K562 (cell line): ENCODE measurements at regions not wholly inside any gene's neighbourhood (a gene's known extent, or its start where the extent isn't known, plus 50 kb on each side); places are given as distances from the start of the nearest gene placed in this dataset.

Source experiments
- CBFA2T2 ChIP-seq: fragments of 450-650 bp; conservative IDR thresholded peaks from 2 replicates; pipeline ENCODE4 v1.6.1; 2017; ENCODE audit warnings: mild to moderate bottlenecking
- E2F4 ChIP-seq: sonication (generic); formaldehyde crosslinking; IDR thresholded peaks from 2 replicates; pipeline ENCODE4 v1.8.0; 2022; ENCODE audit warnings: mild to moderate bottlenecking, low read depth, missing genetic modification reagents
- ETV6 ChIP-seq, 3 experiments: fragments of 150-350 bp in 1 of 3; sonication (generic) in 1 of 3; formaldehyde crosslinking in 1 of 3; IDR thresholded peaks; 2 replicates each; pipeline versions ENCODE4 v1.6.1 to v1.8.0; 2014 to 2022; ENCODE audit warnings: borderline replicate concordance in 2 of 3, low read depth in 2 of 3, antibody characterized with exemption in 1 of 3, low read length in 1 of 3, mild to moderate bottlenecking in 1 of 3, missing genetic modification reagents in 1 of 3
- HDAC6 ChIP-seq: IDR thresholded peaks from 2 replicates; pipeline ENCODE4 v1.6.1; 2012; ENCODE audit warnings: low read depth, mild to moderate bottlenecking, control low read depth, inconsistent platforms, low read length, moderate library complexity
- JUND ChIP-seq, 2 experiments: IDR thresholded peaks; 2 replicates in 1 of 2; 3 replicates in 1 of 2; pipeline ENCODE4 v1.6.1; 2011; ENCODE audit warnings: borderline replicate concordance in 2 of 2, low read depth in 2 of 2, low read length in 2 of 2, improper control_type of control experiment in 1 of 2, missing biosample characterization in 1 of 2, missing genetic modification characterization in 1 of 2, missing genetic modification reagents in 1 of 2
- MAFG ChIP-seq: fragments of 450-650 bp; conservative IDR thresholded peaks from 2 replicates; pipeline ENCODE4 v1.6.1; 2016; ENCODE audit warnings: missing genetic modification characterization, missing compliant biosample characterization
- MCM5 ChIP-seq: fragments of 450-650 bp; IDR thresholded peaks from 2 replicates; pipeline ENCODE4 v1.6.1; 2016; ENCODE audit warnings: low read depth
- MYBL2 ChIP-seq, 2 experiments: fragments of 450-650 bp in 1 of 2; sonication (generic) in 1 of 2; formaldehyde crosslinking in 1 of 2; IDR thresholded peaks; 2 replicates each; pipeline versions ENCODE4 v1.6.1 to v1.8.1; 2017 to 2022; ENCODE audit warnings: borderline replicate concordance in 1 of 2, inconsistent platforms in 1 of 2, low read depth in 1 of 2, mild to moderate bottlenecking in 1 of 2, missing genetic modification reagents in 1 of 2, moderate library complexity in 1 of 2
- NCOA1 ChIP-seq: fragments of 450-650 bp; IDR thresholded peaks from 2 replicates; pipeline ENCODE4 v1.6.1; 2016; ENCODE audit warnings: low read depth
- NFXL1 ChIP-seq: fragments of 450-650 bp; formaldehyde crosslinking; IDR thresholded peaks from 2 replicates; pipeline ENCODE4 v1.4.0; 2021; ENCODE audit warnings: mild to moderate bottlenecking
- PHTF2 ChIP-seq: fragments of 250-450 bp; sonication (Bioruptor Pico); IDR thresholded peaks from 2 replicates; pipeline ENCODE4 v1.5.0; 2021; ENCODE audit warnings: mild to moderate bottlenecking
- POLR2AphosphoS2 ChIP-seq: IDR thresholded peaks from 2 replicates; pipeline ENCODE4 v1.6.1; 2012; ENCODE audit warnings: low read length, improper control_type of control experiment
- PRPF4 ChIP-seq: fragments of 200-400 bp; formaldehyde crosslinking; IDR thresholded peaks from one replicate; pipeline ENCODE4 v1.6.1; 2017; ENCODE audit warnings: low read length, low read depth, mild to moderate bottlenecking; ENCODE audit not compliant: insufficient read depth, poor library complexity, severe bottlenecking
- RNF219 ChIP-seq: fragments of 250-450 bp; sonication (Bioruptor Pico); IDR thresholded peaks from 2 replicates; pipeline ENCODE4 v1.5.0; 2022; ENCODE audit warnings: mild to moderate bottlenecking
- ZBTB43 ChIP-seq: sonication (generic); formaldehyde crosslinking; IDR thresholded peaks from 2 replicates; pipeline ENCODE4 v1.8.0; 2023; ENCODE audit warnings: mild to moderate bottlenecking, missing genetic modification reagents
- ZNF134 ChIP-seq: fragments of 250-450 bp; sonication (Bioruptor Pico); conservative IDR thresholded peaks from 2 replicates; pipeline ENCODE4 v1.4.0; 2020
- ZNF174 ChIP-seq: fragments of 250-450 bp; sonication (Bioruptor Pico); IDR thresholded peaks from 2 replicates; pipeline ENCODE4 v1.4.0; 2020; ENCODE audit warnings: mild to moderate bottlenecking
- ZNF398 ChIP-seq: fragments of 250-450 bp; sonication (Bioruptor Pico); IDR thresholded peaks from 2 replicates; pipeline ENCODE4 v1.8.0; 2021; ENCODE audit warnings: moderate library complexity, mild to moderate bottlenecking, inconsistent platforms
- ZNF75A ChIP-seq: fragments of 450-650 bp; formaldehyde crosslinking; IDR thresholded peaks from 2 replicates; pipeline ENCODE4 v1.4.0; 2020; ENCODE audit warnings: mild to moderate bottlenecking

- TF ChIP-seq RNF219 (CRISPR knock-in tag) = no peak
- TF ChIP-seq HDAC6 = no peak
- TF ChIP-seq MCM5 = no peak
- TF ChIP-seq ZNF174 = no peak
- no peak for TF ChIP-seq E2F4 (CRISPR knock-in tag)
- TF ChIP-seq ETV6 (IDR thresholded peaks at IDR 0.05; ENCODE audit: borderline replicate concordance in 1 of 2, low read depth in 2 of 2, low read length in 1 of 2) = no peak
- no peak for TF ChIP-seq ETV6 (CRISPR knock-in tag; IDR thresholded peaks at IDR 0.05; ENCODE audit: borderline replicate concordance)
- TF ChIP-seq CBFA2T2 = no peak
- 0 out of 2 replicates have a peak, but pooled peaks have one; percentile 20 for TF ChIP-seq ZNF134 (CRISPR knock-in tag)
- peak; percentile 88 for TF ChIP-seq NCOA1
- TF ChIP-seq PRPF4 = no peak
- TF ChIP-seq MYBL2 (IDR thresholded peaks at IDR 0.05; ENCODE audit: low read depth) = no peak
- TF ChIP-seq MYBL2 (CRISPR knock-in tag; IDR thresholded peaks at IDR 0.05; ENCODE audit: borderline replicate concordance) = no peak
- no peak for TF ChIP-seq ZNF75A (CRISPR knock-in tag)
- no peak for TF ChIP-seq POLR2AphosphoS2
- no peak for TF ChIP-seq ZBTB43 (CRISPR knock-in tag)
- no peak for TF ChIP-seq ZNF398 (CRISPR knock-in tag)
- 0 out of 2 replicates have a peak, but pooled peaks have one; percentile 14 for TF ChIP-seq MAFG (tag)
- TF ChIP-seq NFXL1 (CRISPR knock-in tag) = no peak
- peak; percentile 98 for TF ChIP-seq JUND (IDR thresholded peaks at IDR 0.05; ENCODE audit: borderline replicate concordance, low read depth, low read length)
- TF ChIP-seq JUND (tag; IDR thresholded peaks at IDR 0.05; ENCODE audit: borderline replicate concordance, low read depth, low read length) = peak; percentile 97
- no peak for TF ChIP-seq PHTF2
Observed at GRCh38 chr6:90458353-90459224, 128.3 kb downstream of the MAP3K7 start (continued).
